Endothelial cell of umbilical vein (primary cell): ENCODE measurements at regions not wholly inside any gene's neighbourhood (a gene's known extent, or its start where the extent isn't known, plus 50 kb on each side); places are given as distances from the start of the nearest gene placed in this dataset.

Experiments
- BruUV-seq: library from RNA; stranded (reverse); fragments of 400-500 nt; replicated peaks from 2 replicates; lab custom pipeline; 2021; lab: Mats Ljungman, UMichigan
- CTCF ChIA-PET: fragments of 300-600, 350-600 bp; sonication (Branson Sonifier 250); formaldehyde crosslinking; loops from one replicate; lab custom pipeline; 2021; ENCODE audit warnings: antibody characterized with exemption, inconsistent platforms; lab: Charles Lee
- POLR2A ChIA-PET: fragments of 300-600, 350-600 bp; sonication (Branson Sonifier 250); formaldehyde crosslinking; loops from one replicate; lab custom pipeline; 2021; ENCODE audit warnings: antibody characterized with exemption, inconsistent platforms; lab: Charles Lee
- DNase-seq: peaks from one replicate; pipeline ENCODE4 v3.0.0-alpha.2; 2011; ENCODE audit warnings: low read depth, low spot score
- FAIRE-seq: peaks from 2 replicates; lab custom pipeline; 2011; peaks lifted over from hg19 to GRCh38; lab: Jason Lieb, UNC
- H2AFZ ChIP-seq: 2 replicates; pipeline ENCODE4 v1.6.0; 2012; ENCODE audit warnings: low read depth, low read length, control low read depth, inconsistent platforms
- H3K27ac ChIP-seq: 2 replicates; pipeline ENCODE4 v1.5.1; 2011; ENCODE audit warnings: low read depth, mild to moderate bottlenecking, control low read depth, low read length, moderate library complexity; ENCODE audit not compliant: insufficient read depth
- H3K27me3 ChIP-seq, 2 experiments: 2 replicates each; pipeline versions ENCODE4 v1.6.0 to v1.6.1; 2011; ENCODE audit warnings: low read length in 2 of 2, mixed read lengths in 1 of 2; ENCODE audit not compliant: control insufficient read depth in 2 of 2, insufficient read depth in 2 of 2
- H3K36me3 ChIP-seq, 2 experiments: 2 replicates in 1 of 2; 3 replicates in 1 of 2; pipeline ENCODE4 v1.5.1; 2011; ENCODE audit warnings: low read length in 2 of 2, mild to moderate bottlenecking in 1 of 2, moderate library complexity in 1 of 2; ENCODE audit not compliant: control insufficient read depth in 2 of 2, insufficient read depth in 2 of 2; ENCODE audit errors: extremely low read depth in 1 of 2
- H3K4me1 ChIP-seq: 3 replicates; pipeline ENCODE4 v1.5.1; 2011; ENCODE audit warnings: mild to moderate bottlenecking, low read length; ENCODE audit not compliant: control insufficient read depth, insufficient read depth; ENCODE audit errors: extremely low read depth
- H3K4me2 ChIP-seq: 2 replicates; pipeline ENCODE4 v1.6.1; 2011; ENCODE audit warnings: low read length, control low read depth, mixed read lengths; ENCODE audit not compliant: insufficient read depth
- H3K4me3 ChIP-seq, 3 experiments: fragments of 200-600 bp in 1 of 3; sonication (generic), shearing (Covaris generic) in 1 of 3; replicated peaks in 1 of 3; 2 replicates each; pipeline ENCODE4 v1.5.1; 2011 to 2016; ENCODE audit warnings: control low read depth in 3 of 3, low read length in 3 of 3, mild to moderate bottlenecking in 2 of 3, inconsistent platforms in 1 of 3, low read depth in 1 of 3, moderate library complexity in 1 of 3; ENCODE audit not compliant: insufficient read depth in 1 of 3
- H3K79me2 ChIP-seq: 2 replicates; pipeline ENCODE4 v1.6.0; 2012; ENCODE audit warnings: low read length, inconsistent platforms; ENCODE audit not compliant: control insufficient read depth, insufficient read depth
- H3K9ac ChIP-seq: replicated peaks from 2 replicates; pipeline ENCODE3; 2011; ENCODE audit warnings: low read length, control low read depth; ENCODE audit not compliant: insufficient read depth; ENCODE audit errors: extremely low read depth
- H3K9me1 ChIP-seq: replicated peaks from 3 replicates; pipeline ENCODE4 v1.6.0; 2011; ENCODE audit warnings: mild to moderate bottlenecking, low read length; ENCODE audit not compliant: control insufficient read depth, insufficient read depth; ENCODE audit errors: extremely low read depth
- H3K9me3 ChIP-seq: replicated peaks from 2 replicates; pipeline ENCODE4 v1.5.1; 2012; ENCODE audit warnings: low read length, inconsistent platforms; ENCODE audit not compliant: control insufficient read depth, insufficient read depth
- H4K20me1 ChIP-seq: replicated peaks from 2 replicates; pipeline ENCODE3; 2011; ENCODE audit warnings: mild to moderate bottlenecking, low read length; ENCODE audit not compliant: control insufficient read depth, insufficient read depth; ENCODE audit errors: extremely low read depth
- EZH2 ChIP-seq: IDR thresholded peaks from 2 replicates; pipeline ENCODE4 v1.6.1; 2012; ENCODE audit warnings: borderline replicate concordance, low read depth, mild to moderate bottlenecking, moderate library complexity, low read length, inconsistent platforms; ENCODE audit not compliant: severe bottlenecking
- FOS ChIP-seq: IDR thresholded peaks from 2 replicates; pipeline ENCODE4 v1.6.1; 2011; ENCODE audit warnings: mild to moderate bottlenecking, low read length, moderate library complexity, borderline replicate concordance; ENCODE audit not compliant: insufficient read depth
- GATA2 ChIP-seq: IDR thresholded peaks from 2 replicates; pipeline ENCODE4 v1.7.0; 2011; ENCODE audit warnings: low read depth, mild to moderate bottlenecking, moderate library complexity, mixed read lengths, low read length; ENCODE audit not compliant: insufficient read length, insufficient read depth
- JUN ChIP-seq: IDR thresholded peaks from 2 replicates; pipeline ENCODE4 v1.6.1; 2011; ENCODE audit warnings: borderline replicate concordance, low read depth; ENCODE audit not compliant: insufficient read length, insufficient read depth
- MYC ChIP-seq: IDR thresholded peaks from one replicate; pipeline ENCODE4 v1.6.1; 2011; ENCODE audit warnings: mild to moderate bottlenecking, low read depth, low read length
- POLR2A ChIP-seq: IDR thresholded peaks from 2 replicates; pipeline ENCODE4 v1.6.1; 2012; ENCODE audit warnings: low read depth, mild to moderate bottlenecking, control low read depth, low read length
- POLR2AphosphoS5 ChIP-seq: IDR thresholded peaks from 2 replicates; pipeline ENCODE4 v1.6.1; 2012; ENCODE audit warnings: low read depth, mild to moderate bottlenecking, control low read depth, low read length, moderate library complexity; ENCODE audit not compliant: insufficient read depth
- dilution Hi-C: fragments of 300-500 bp; cut with MboI; formaldehyde crosslinking; loops from one replicate; pipeline ENCODE4 v1.15.0; 2019; ENCODE audit warnings: low sequenced_read_pairs; ENCODE audit not compliant: extremely low pct_ligation_motif_present
- intact Hi-C: fragments of 100-400 bp; cut with micrococcal nuclease; formaldehyde crosslinking; loops from one replicate; pipeline ENCODE4 v1.10.0; 2022
- TF ChIP-seq, protein P1 (sequence below): IDR thresholded peaks from 2 replicates; pipeline ENCODE4 v1.6.1; 2011; ENCODE audit not compliant: insufficient read depth, insufficient read length
- TF ChIP-seq, protein P2 (sequence below), 2 donors: IDR thresholded peaks; 1 replicate in 1 of 2; 2 replicates in 1 of 2; pipeline ENCODE4 v1.5.1; 2011; ENCODE audit warnings: low read length in 2 of 2, mild to moderate bottlenecking in 2 of 2, moderate library complexity in 2 of 2, control low read depth in 1 of 2, inconsistent platforms in 1 of 2, low read depth in 1 of 2; ENCODE audit not compliant: insufficient read depth in 1 of 2; ENCODE audit errors: extremely low read depth in 1 of 2

DNA sequence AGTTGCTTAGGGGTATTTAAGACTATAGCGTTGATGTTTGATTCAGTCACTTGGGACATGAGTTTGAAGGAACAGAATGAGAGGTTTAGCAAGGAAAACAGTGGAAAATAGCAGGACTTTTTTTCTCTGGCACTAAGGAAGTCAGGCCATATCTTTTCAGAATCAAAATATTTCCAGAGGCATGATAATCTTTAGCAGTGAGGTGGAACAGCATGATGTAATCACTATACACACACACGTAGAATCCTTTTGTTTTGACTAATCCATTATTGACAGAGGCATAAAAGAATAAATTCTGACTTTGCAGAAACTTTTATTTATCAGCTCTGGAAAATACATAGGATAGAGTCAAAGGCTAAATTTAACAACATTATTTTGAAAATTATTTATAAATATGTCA lies 174.1 kb downstream of the ZPLD1 start:
- POLR2A ChIA-PET: no interaction called here
- no peak for DNase-seq
- H3K4me1 ChIP-seq: no peaks in the 10 kb centered on the region
- no peak overlapping the region for H3K4me3 ChIP-seq
- no peaks in the 10 kb centered on the region for H3K79me2 ChIP-seq
- dilution Hi-C loops (no loop called here), intact Hi-C loops (no loop called here)
- no peaks in the 10 kb centered on the region for H3K9me1 ChIP-seq
- H2AFZ ChIP-seq: no peak overlapping the region
- TF ChIP-seq POLR2AphosphoS5: no peak
- TF ChIP-seq, protein P1, sequence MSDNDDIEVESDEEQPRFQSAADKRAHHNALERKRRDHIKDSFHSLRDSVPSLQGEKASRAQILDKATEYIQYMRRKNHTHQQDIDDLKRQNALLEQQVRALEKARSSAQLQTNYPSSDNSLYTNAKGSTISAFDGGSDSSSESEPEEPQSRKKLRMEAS: no peak
- TF ChIP-seq FOS: no peak
- TF ChIP-seq POLR2A: no peak
- TF ChIP-seq EZH2: no peak
- TF ChIP-seq GATA2: no peak
- no peak for TF ChIP-seq MYC
- TF ChIP-seq, protein P2, sequence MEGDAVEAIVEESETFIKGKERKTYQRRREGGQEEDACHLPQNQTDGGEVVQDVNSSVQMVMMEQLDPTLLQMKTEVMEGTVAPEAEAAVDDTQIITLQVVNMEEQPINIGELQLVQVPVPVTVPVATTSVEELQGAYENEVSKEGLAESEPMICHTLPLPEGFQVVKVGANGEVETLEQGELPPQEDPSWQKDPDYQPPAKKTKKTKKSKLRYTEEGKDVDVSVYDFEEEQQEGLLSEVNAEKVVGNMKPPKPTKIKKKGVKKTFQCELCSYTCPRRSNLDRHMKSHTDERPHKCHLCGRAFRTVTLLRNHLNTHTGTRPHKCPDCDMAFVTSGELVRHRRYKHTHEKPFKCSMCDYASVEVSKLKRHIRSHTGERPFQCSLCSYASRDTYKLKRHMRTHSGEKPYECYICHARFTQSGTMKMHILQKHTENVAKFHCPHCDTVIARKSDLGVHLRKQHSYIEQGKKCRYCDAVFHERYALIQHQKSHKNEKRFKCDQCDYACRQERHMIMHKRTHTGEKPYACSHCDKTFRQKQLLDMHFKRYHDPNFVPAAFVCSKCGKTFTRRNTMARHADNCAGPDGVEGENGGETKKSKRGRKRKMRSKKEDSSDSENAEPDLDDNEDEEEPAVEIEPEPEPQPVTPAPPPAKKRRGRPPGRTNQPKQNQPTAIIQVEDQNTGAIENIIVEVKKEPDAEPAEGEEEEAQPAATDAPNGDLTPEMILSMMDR (IDR thresholded peaks at IDR 0.05; ENCODE audit: extremely low read depth in 1 of 2, insufficient read depth in 1 of 2, low read depth in 1 of 2, low read length in 2 of 2): no peak
- no peak for TF ChIP-seq JUN
- H3K27me3 ChIP-seq: no peaks in the 10 kb centered on the region
- H3K36me3 ChIP-seq: no peaks in the 10 kb centered on the region
- no peaks in the 10 kb centered on the region for H4K20me1 ChIP-seq
- no peak overlapping the region for H3K27ac ChIP-seq
- CTCF ChIA-PET: no interaction called here
- FAIRE-seq: no peak
- no peak overlapping the region for H3K4me2 ChIP-seq
- no peak overlapping the region for H3K9ac ChIP-seq
- no TSS peak for BruUV-seq
- no peaks in the 10 kb centered on the region for H3K9me3 ChIP-seq
